ENCODE measurements at regions not wholly inside any gene's neighbourhood (a gene's known extent, or its start where the extent isn't known, plus 50 kb on each side); places are given as distances from the start of the nearest gene placed in this dataset.

GRCh38 chrX:139202742-139203420 is 327.7 kb upstream of the F9 start:
- Histone ChIP-seq H3K36me3 (no peaks in the 10 kb centered on the region), H3K4me3 (peak overlapping the region in 2 of 10 donors; percentile 54), H3K27ac (no peak overlapping the region), H3K9me3 (no peaks in the 10 kb centered on the region), H3K27me3 (peaks cover 0 to 95% (median 10%) of the 10 kb centered on the region in 7 donors), H3K4me1 (peaks cover 0 to 5% (median 0%) of the 10 kb centered on the region in 9 donors)
- DNase-seq (no peak), ATAC-seq (peak in 2 of 8 donors; percentile 26 to 34)
- 12 to 18% methylated on average over 25 to 34 of the region's 34 CpGs for WGBS, 2 donors
- TF ChIP-seq CTCF (IDR thresholded peaks at IDR 0.05): no peak
- intact Hi-C loops (cut with DNase I): no loop called here

GRCh38 chrX:139201924-139202323 is 328.6 kb upstream of the F9 start:
- H3K4me3 ChIP-seq: no peak overlapping the region
- WGBS, 2 donors: 73 to 78% methylated on average over 4 of the region's 4 CpGs
- no peak for TF ChIP-seq CTCF (IDR thresholded peaks at IDR 0.05)
- H3K27me3 ChIP-seq: peaks cover 0 to 97% (median 7%) of the 10 kb centered on the region in 7 donors
- intact Hi-C loops (cut with DNase I): no loop called here
- H3K36me3 ChIP-seq: no peaks in the 10 kb centered on the region
- H3K9me3 ChIP-seq: no peaks in the 10 kb centered on the region
- peaks cover 0 to 5% (median 0%) of the 10 kb centered on the region in 9 donors for H3K4me1 ChIP-seq
- no peak overlapping the region for H3K27ac ChIP-seq
- DNase-seq (no peak), ATAC-seq (no peak)

- DNase-seq (no peak), ATAC-seq (no peak)
- H3K9me3 ChIP-seq: no peaks in the 10 kb centered on the region
- no peak overlapping the region for H3K4me3 ChIP-seq
- 85 to 92% methylated on average over 6 of the region's 6 CpGs for WGBS, 2 donors
- TF ChIP-seq CTCF (IDR thresholded peaks at IDR 0.05): no peak
- peaks cover 0 to 98% (median 6%) of the 10 kb centered on the region in 7 donors for H3K27me3 ChIP-seq
- intact Hi-C loops (cut with DNase I): no loop called here
- no peaks in the 10 kb centered on the region for H3K36me3 ChIP-seq
- no peak overlapping the region for H3K27ac ChIP-seq
- peaks cover 0 to 5% (median 0%) of the 10 kb centered on the region in 9 donors for H3K4me1 ChIP-seq
Observed at GRCh38 chrX:139200793-139201192, 329.7 kb upstream of the F9 start.

- ATAC-seq: no peak
- Histone ChIP-seq H3K4me3 (no peak overlapping the region), H3K36me3 (no peaks in the 10 kb centered on the region), H3K27ac (no peak overlapping the region), H3K9me3 (no peaks in the 10 kb centered on the region), H3K27me3 (peaks cover 0 to 99% (median 6%) of the 10 kb centered on the region in 7 donors), H3K4me1 (peaks cover 0 to 5% (median 0%) of the 10 kb centered on the region in 9 donors)
- TF ChIP-seq CTCF (IDR thresholded peaks at IDR 0.05): no peak
- intact Hi-C loops (cut with DNase I): no loop called here
- DNase-seq: no peak
- 81 to 86% methylated on average over 2 of the region's 2 CpGs for WGBS, 2 donors
Observed at GRCh38 chrX:139200346-139200745, 330.2 kb upstream of the F9 start.

Data from heart right ventricle (tissue), 16 donors.